HCT116 (cell line): ENCODE measurements at regions not wholly inside any gene's neighbourhood (a gene's known extent, or its start where the extent isn't known, plus 50 kb on each side); places are given as distances from the start of the nearest gene placed in this dataset.

Source experiments
- ATAC-seq: fragments of 200-7000 bp; cut with Tn5 transposase; 2 replicates; pipeline ENCODE4 v1.9.1; 2020; ENCODE audit warnings: mild to moderate bottlenecking, moderate library complexity
- BruUV-seq: library from RNA; stranded (reverse); fragments of 400-500 nt; replicated peaks from 2 replicates; lab custom pipeline; 2021; lab: Mats Ljungman, UMichigan
- CTCF ChIA-PET: fragments of 300-600 bp; sonication (Branson Sonifier 250); formaldehyde crosslinking; loops from one replicate; lab custom pipeline; 2021; ENCODE audit warnings: antibody characterized with exemption; lab: Charles Lee
- POLR2A ChIA-PET: fragments of 300-600, 350-600 bp; sonication (Branson Sonifier 250); formaldehyde crosslinking; loops from one replicate; lab custom pipeline; 2021; ENCODE audit warnings: antibody characterized with exemption; lab: Charles Lee
- RAD21 ChIA-PET, 2 experiments: fragments of 300-600 bp; sonication (Branson Sonifier 250); formaldehyde crosslinking; loops; one replicate each; lab custom pipeline; 2023; ENCODE audit warnings: low total read pairs in 2 of 2; ENCODE audit not compliant: uncharacterized antibody in 2 of 2, unreplicated experiment in 2 of 2, low non-redundant PET in 1 of 2; lab: Charles Lee
- DNase-seq: peaks from one replicate; pipeline ENCODE4 v3.0.0-alpha.2; 2010; ENCODE audit warnings: low read depth, low spot score
- H2AFZ ChIP-seq: fragments of 200-600 bp; shearing (Covaris generic), sonication (generic); 2 replicates; pipeline ENCODE4 v1.6.1; 2017; ENCODE audit warnings: low read depth, mixed run types, mixed read lengths, antibody characterized with exemption, low read length; ENCODE audit not compliant: poor library complexity, severe bottlenecking
- H3K27ac ChIP-seq: 2 replicates; pipeline ENCODE4 v1.5.1; 2012; ENCODE audit warnings: low read depth, low read length
- H3K27me3 ChIP-seq: fragments of 200-600 bp; sonication (generic); 2 replicates; pipeline ENCODE4 v1.6.1; 2016; ENCODE audit warnings: mixed run types, low read length, mixed read lengths; ENCODE audit not compliant: insufficient read depth
- H3K36me3 ChIP-seq, 2 experiments: fragments of 200-500 bp in 1 of 2; fragments of 200-600 bp in 1 of 2; sonication (Bioruptor generic) in 1 of 2; sonication (generic) in 1 of 2; 2 replicates each; pipeline versions ENCODE4 v1.5.1 to v1.6.1; 2014 to 2016; ENCODE audit warnings: low read length in 2 of 2, inconsistent platforms in 1 of 2, mixed read lengths in 1 of 2, mixed run types in 1 of 2; ENCODE audit not compliant: insufficient read depth in 2 of 2, control insufficient read depth in 1 of 2
- H3K4me1 ChIP-seq, 2 experiments: fragments of 200-600 bp in 1 of 2; sonication (generic) in 1 of 2; 2 replicates each; pipeline versions ENCODE4 v1.5.1 to v1.6.1; 2012 to 2017; ENCODE audit warnings: low read length in 2 of 2, inconsistent platforms in 1 of 2, mild to moderate bottlenecking in 1 of 2, mixed read lengths in 1 of 2, mixed run types in 1 of 2, moderate library complexity in 1 of 2; ENCODE audit not compliant: insufficient read depth in 2 of 2, control insufficient read depth in 1 of 2
- H3K4me2 ChIP-seq: fragments of 200-600 bp; sonication (generic); 2 replicates; pipeline ENCODE4 v1.6.1; 2017; ENCODE audit warnings: mixed run types, low read length, mixed read lengths
- H3K4me3 ChIP-seq, 2 experiments: fragments of 200-600 bp in 1 of 2; sonication (generic) in 1 of 2; replicated peaks in 1 of 2; 2 replicates each; pipeline ENCODE4 v1.5.1; 2011 to 2016; ENCODE audit warnings: low read length in 2 of 2, control low read depth in 1 of 2, low read depth in 1 of 2, mild to moderate bottlenecking in 1 of 2, mixed read lengths in 1 of 2, mixed run types in 1 of 2
- H3K79me2 ChIP-seq: fragments of 200-600 bp; sonication (generic); 2 replicates; pipeline ENCODE4 v1.6.1; 2017; ENCODE audit warnings: mild to moderate bottlenecking, mixed run types, low read length, moderate library complexity, mixed read lengths; ENCODE audit not compliant: insufficient read depth
- H3K9ac ChIP-seq: fragments of 200-600 bp; sonication (generic); 2 replicates; pipeline ENCODE4 v1.6.1; 2016; ENCODE audit warnings: low read length, mixed read lengths
- H3K9me2 ChIP-seq: fragments of 200-600 bp; sonication (generic), shearing (Covaris generic); 2 replicates; pipeline ENCODE4 v1.6.1; 2017; ENCODE audit warnings: mixed run types, mild to moderate bottlenecking, moderate library complexity; ENCODE audit not compliant: insufficient read depth
- H3K9me3 ChIP-seq, 2 experiments: fragments of 200-500 bp in 1 of 2; fragments of 200-600 bp in 1 of 2; sonication (Bioruptor generic) in 1 of 2; sonication (generic) in 1 of 2; 2 replicates each; pipeline ENCODE4 v1.6.1; 2014 to 2017; ENCODE audit warnings: low read length in 2 of 2, mixed read lengths in 2 of 2, inconsistent platforms in 1 of 2, low read depth in 1 of 2, mild to moderate bottlenecking in 1 of 2, mixed run types in 1 of 2, moderate library complexity in 1 of 2; ENCODE audit not compliant: control insufficient read depth in 1 of 2, insufficient read depth in 1 of 2
- H4K20me1 ChIP-seq: fragments of 200-600 bp; sonication (generic), shearing (Covaris generic); 2 replicates; pipeline ENCODE4 v1.6.1; 2017; ENCODE audit warnings: mixed run types, mild to moderate bottlenecking, moderate library complexity; ENCODE audit not compliant: insufficient read depth
- ATF3 ChIP-seq: IDR thresholded peaks from 2 replicates; pipeline ENCODE4 v1.6.1; 2012
- CBX3 ChIP-seq: IDR thresholded peaks from 2 replicates; pipeline ENCODE4 v1.6.1; 2012; ENCODE audit warnings: low read depth
- CEBPB ChIP-seq: IDR thresholded peaks from 2 replicates; pipeline ENCODE4 v1.6.1; 2012; ENCODE audit warnings: low read depth
- CTCF ChIP-seq, 3 experiments: fragments of 200-600 bp in 1 of 3; sonication (generic) in 1 of 3; IDR thresholded peaks in 2 of 3; conservative IDR thresholded peaks in 1 of 3; 2 replicates each; pipeline ENCODE4 v1.5.1; 2012 to 2017; ENCODE audit warnings: low read depth in 2 of 3, low read length in 2 of 3, antibody characterized with exemption in 1 of 3, borderline replicate concordance in 1 of 3, control low read depth in 1 of 3, mild to moderate bottlenecking in 1 of 3, mixed read lengths in 1 of 3, mixed run types in 1 of 3, moderate library complexity in 1 of 3; ENCODE audit not compliant: insufficient read depth in 1 of 3
- EGR1 ChIP-seq: IDR thresholded peaks from 2 replicates; pipeline ENCODE4 v1.6.1; 2012; ENCODE audit warnings: low read depth
- EZH2 ChIP-seq: fragments of 200-600 bp; sonication (generic); IDR thresholded peaks from 2 replicates; pipeline ENCODE4 v1.6.1; 2017; ENCODE audit warnings: antibody characterized with exemption, mixed run types
- JUND ChIP-seq: IDR thresholded peaks from 2 replicates; pipeline ENCODE4 v1.6.1; 2012
- MAX ChIP-seq: IDR thresholded peaks from 2 replicates; pipeline ENCODE4 v1.6.1; 2012
- POLR2A ChIP-seq: IDR thresholded peaks from 2 replicates; pipeline ENCODE4 v1.7.0; 2011; ENCODE audit warnings: borderline replicate concordance; ENCODE audit not compliant: insufficient read depth, insufficient read length; ENCODE audit errors: extremely low read depth
- POLR2AphosphoS5 ChIP-seq: IDR thresholded peaks from 2 replicates; pipeline ENCODE4 v1.6.1; 2011; ENCODE audit warnings: mild to moderate bottlenecking, low read depth, low read length, moderate library complexity
- RAD21 ChIP-seq: IDR thresholded peaks from 2 replicates; pipeline ENCODE4 v1.6.1; 2012; ENCODE audit warnings: low read depth, mild to moderate bottlenecking
- REST ChIP-seq: IDR thresholded peaks from 2 replicates; pipeline ENCODE4 v1.6.1; 2012; ENCODE audit warnings: low read depth
- SIN3A ChIP-seq: IDR thresholded peaks from 2 replicates; pipeline ENCODE4 v1.6.1; 2012; ENCODE audit warnings: low read depth
- SP1 ChIP-seq: IDR thresholded peaks from 2 replicates; pipeline ENCODE4 v1.6.1; 2012; ENCODE audit warnings: low read depth
- SRF ChIP-seq: IDR thresholded peaks from 2 replicates; pipeline ENCODE4 v1.6.1; 2012; ENCODE audit warnings: low read depth
- YY1 ChIP-seq: IDR thresholded peaks from 2 replicates; pipeline ENCODE4 v1.6.1; 2011; ENCODE audit warnings: low read length, low read depth, moderate library complexity, mild to moderate bottlenecking; ENCODE audit not compliant: insufficient replicate concordance; ENCODE audit errors: extremely low read depth
- ZBTB33 ChIP-seq: IDR thresholded peaks from 2 replicates; pipeline ENCODE4 v1.6.1; 2011; ENCODE audit warnings: mild to moderate bottlenecking, low read length, moderate library complexity; ENCODE audit not compliant: insufficient replicate concordance; ENCODE audit errors: extremely low read depth
- ZFX ChIP-seq: fragments of 450-650 bp; IDR thresholded peaks from 2 replicates; pipeline ENCODE4 v1.6.1; 2017
- intact Hi-C: fragments of 100-400 bp; cut with micrococcal nuclease; formaldehyde crosslinking; loops from 2 replicates; pipeline ENCODE4 v1.10.0; 2022

- no peak for TF ChIP-seq ZFX
- TF ChIP-seq REST = no peak
- TF ChIP-seq YY1 = no peak
- TF ChIP-seq JUND = no peak
- no peak for TF ChIP-seq CTCF (IDR thresholded peaks at IDR 0.05 in 2 of 3, conservative IDR thresholded peaks at IDR 0.05 in 1 of 3; ENCODE audit: borderline replicate concordance in 1 of 3, insufficient read depth in 1 of 3, low read depth in 2 of 3, low read length in 2 of 3)
- no peak for TF ChIP-seq SP1
- TF ChIP-seq ZBTB33 = no peak
- no peak for TF ChIP-seq SIN3A
- no peak for TF ChIP-seq CBX3
- TF ChIP-seq ATF3 = no peak
- TF ChIP-seq POLR2A = no peak
- no peak for TF ChIP-seq POLR2AphosphoS5
- no peak for TF ChIP-seq CEBPB
- no peak for TF ChIP-seq EZH2
- TF ChIP-seq RAD21 = no peak
- no peak for TF ChIP-seq MAX
- no peak for TF ChIP-seq SRF
- TF ChIP-seq EGR1 = no peak
- POLR2A ChIA-PET = no interaction called here
- H3K9ac ChIP-seq = no peak overlapping the region
- CTCF ChIA-PET = no interaction called here
- no peaks in the 10 kb centered on the region for H3K27me3 ChIP-seq
- no peak overlapping the region for H2AFZ ChIP-seq
- RAD21 ChIA-PET = no interaction called here
- no peaks in the 10 kb centered on the region for H4K20me1 ChIP-seq
- no peaks in the 10 kb centered on the region for H3K9me2 ChIP-seq
- no TSS peak for BruUV-seq
- intact Hi-C loops = no loop called here
- no peak overlapping the region for H3K4me2 ChIP-seq
- no peaks in the 10 kb centered on the region for H3K79me2 ChIP-seq
- H3K27ac ChIP-seq = no peak overlapping the region
- DNase-seq (no peak), ATAC-seq (no peak)
- H3K36me3 ChIP-seq = no peaks in the 10 kb centered on the region
- H3K9me3 ChIP-seq = peaks cover 0 to 10% of the 10 kb centered on the region in 2 experiments; a peak in 2 of 4 replicates
- H3K4me3 ChIP-seq = no peak overlapping the region
- H3K4me1 ChIP-seq = no peaks in the 10 kb centered on the region
Observed at GRCh38 chr6:91573826-91574416, 987.0 kb upstream of the MAP3K7 start.
